Activated effector memory CD4-positive, alpha-beta T cell treated with Interleukin-2 at 50 U/mL for 16 hours (primary cell): ENCODE measurements at regions not wholly inside any gene's neighbourhood (a gene's known extent, or its start where the extent isn't known, plus 50 kb on each side); places are given as distances from the start of the nearest gene placed in this dataset.

Experiments
- DNase-seq: peaks from one replicate; pipeline ENCODE4 v3.0.0-alpha.2; 2020

GRCh38 chr10:29849886-29850285 lies 209.5 kb downstream of the JCAD start:
- DNase-seq, result no peak

DNA sequence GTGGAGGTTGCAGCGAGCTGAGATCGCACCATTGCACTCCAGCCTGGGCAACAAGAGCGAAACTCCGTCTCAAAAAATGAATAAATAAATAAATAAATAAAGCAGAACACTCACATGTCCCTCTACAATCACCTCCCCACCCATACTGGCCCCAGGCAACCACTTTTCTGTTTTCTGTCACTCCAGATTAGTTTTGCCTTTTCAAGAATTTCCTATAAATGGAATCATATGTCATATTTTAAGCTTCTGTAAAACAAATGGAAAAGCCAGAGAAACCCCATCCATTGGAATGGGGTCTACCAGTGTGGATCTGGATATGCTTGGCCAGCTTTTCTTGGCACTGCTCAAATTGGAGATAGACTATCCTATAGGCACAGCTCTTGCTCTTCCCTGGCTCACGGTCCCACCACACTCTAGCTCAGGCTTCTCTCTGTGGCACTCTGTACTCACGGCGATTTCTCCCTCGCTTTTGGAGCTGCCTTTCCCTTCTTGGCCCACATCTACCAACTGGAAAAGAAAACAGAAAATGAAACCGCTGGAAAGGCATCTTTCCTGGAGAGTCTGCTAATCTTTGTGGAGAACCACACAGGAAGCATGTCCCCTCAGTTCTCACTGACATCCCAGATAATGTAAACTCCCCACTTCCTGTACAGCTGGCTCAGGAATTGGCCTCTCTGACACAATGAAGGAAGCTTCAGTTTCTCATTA lies 210.1 kb downstream of the JCAD start:
- DNase-seq, result no peak

GRCh38 chr10:29846881-29847280 lies 212.1 kb upstream of the SVIL start:
- no peak for DNase-seq

- no peak for DNase-seq
Observed at GRCh38 chr10:29845166-29845565, 210.4 kb upstream of the SVIL start.

GRCh38 chr10:29843143-29843542 lies 208.4 kb upstream of the SVIL start:
- DNase-seq, result no peak

GRCh38 chr10:29841724-29842649 lies 207.2 kb upstream of the SVIL start:
- DNase-seq, result no peak

DNA sequence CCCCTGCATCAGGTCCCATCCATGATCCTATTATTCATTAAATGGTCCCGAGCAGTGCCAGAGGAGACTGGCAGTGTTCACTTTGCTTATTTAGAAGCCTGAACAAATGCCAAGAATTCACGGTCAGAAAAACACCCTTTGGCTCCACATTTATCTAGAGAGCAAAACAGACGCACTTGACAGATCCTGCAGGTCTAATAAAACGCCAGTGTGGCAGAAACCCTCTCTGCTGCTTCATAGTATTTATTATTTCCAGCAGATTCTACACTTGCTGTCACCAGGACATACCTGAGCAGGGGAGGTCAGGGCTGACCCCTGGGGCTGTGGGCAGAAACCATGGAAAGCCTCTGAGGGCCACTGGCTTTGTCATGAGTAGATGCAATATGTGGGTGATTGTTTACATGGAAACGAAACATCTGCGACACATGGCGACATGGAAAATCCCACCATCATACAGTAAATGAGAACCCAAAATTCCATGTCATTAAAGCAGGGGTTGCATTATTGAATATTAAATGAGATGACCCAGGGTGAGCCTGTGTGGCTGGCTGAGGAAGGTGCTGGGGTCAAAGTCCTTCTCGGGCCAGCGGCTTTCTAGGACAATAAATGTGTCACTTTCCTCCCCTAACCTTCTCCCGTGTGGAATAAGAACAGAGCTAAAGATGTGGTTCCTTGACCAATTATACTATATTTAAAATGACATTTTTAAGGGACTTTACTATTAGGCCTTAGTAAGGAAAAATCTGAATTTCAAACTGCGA lies 205.9 kb upstream of the SVIL start:
- DNase-seq, result no peak

DNA sequence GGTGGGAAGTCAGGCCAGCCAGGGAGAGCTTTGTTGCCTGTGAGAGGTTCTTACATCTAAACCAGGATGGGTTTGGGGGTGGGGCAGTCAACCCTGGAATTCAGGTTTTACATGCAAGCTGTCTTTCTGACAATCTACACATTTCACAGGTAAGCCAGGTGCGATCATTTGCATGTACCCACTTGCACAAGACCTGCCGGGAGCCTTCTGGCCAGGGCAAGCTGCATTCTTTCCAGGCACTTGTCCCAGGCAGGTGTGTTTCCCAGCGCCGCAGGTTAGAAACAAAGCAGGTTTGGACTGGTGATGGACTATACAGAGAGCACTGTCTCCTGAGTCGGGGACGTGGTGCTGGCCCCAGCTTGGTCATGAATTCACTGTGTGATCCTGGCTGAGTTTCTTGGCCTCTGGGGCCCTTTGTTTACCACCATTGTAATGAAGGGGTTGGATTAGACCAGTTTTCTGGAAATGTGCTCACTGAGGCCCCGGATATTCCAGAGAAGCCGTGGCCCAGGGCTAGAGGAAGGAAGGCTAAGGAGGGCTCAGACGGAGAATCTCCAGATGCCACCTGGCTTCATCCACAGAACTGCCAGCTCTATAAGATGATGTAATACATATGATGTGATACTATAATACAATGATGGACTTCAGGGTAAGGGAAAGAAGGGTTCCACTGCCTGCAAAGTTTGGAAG lies 205.2 kb upstream of the SVIL start:
- no peak for DNase-seq

- DNase-seq, result no peak
Observed at GRCh38 chr10:29838539-29838938, 203.8 kb upstream of the SVIL start.

DNA sequence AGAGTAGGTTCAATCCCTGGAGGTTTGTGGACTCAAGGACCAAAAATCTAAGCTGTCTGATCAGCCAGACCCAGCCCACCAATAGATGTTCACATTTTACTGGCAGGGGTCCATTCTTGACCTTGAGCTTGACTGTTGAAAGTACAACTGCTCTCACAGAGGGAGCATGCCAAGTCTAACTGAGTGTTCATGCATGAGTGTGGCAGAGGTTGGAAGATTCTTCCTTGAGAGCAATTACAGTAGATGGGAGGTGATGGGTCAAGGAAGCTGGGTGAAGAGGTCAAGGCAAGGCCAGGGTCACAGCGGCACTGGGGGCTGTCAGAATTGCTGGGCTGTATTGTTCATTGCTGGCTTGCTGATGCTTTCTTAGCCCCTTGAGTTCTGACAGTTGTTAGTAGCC lies 202.8 kb upstream of the SVIL start:
- DNase-seq, result no peak

- DNase-seq, result no peak
Observed at GRCh38 chr10:29836396-29836795, 201.6 kb upstream of the SVIL start.

DNA sequence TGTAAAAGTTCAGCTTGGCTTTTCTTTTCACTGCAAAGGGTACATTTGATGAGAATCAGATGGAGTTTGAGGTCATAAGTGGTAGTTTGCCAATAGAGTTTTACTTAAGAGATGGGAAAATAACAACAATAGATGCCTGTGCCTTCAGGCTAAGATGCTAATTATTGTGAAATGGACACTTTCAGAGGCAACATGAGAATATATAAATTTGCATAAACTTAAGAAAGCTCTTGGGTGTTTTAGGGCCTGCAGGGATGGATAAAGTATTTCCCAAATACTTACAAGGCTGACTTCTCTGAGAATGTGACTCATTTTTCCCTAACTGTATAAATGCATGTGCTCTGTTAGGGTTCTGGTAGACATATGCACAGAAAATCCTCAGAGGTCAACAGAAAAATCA lies 200.3 kb upstream of the SVIL start:
- DNase-seq, result no peak

GRCh38 chr10:29830531-29831512 lies 196.1 kb upstream of the SVIL start:
- DNase-seq, result no peak

DNA sequence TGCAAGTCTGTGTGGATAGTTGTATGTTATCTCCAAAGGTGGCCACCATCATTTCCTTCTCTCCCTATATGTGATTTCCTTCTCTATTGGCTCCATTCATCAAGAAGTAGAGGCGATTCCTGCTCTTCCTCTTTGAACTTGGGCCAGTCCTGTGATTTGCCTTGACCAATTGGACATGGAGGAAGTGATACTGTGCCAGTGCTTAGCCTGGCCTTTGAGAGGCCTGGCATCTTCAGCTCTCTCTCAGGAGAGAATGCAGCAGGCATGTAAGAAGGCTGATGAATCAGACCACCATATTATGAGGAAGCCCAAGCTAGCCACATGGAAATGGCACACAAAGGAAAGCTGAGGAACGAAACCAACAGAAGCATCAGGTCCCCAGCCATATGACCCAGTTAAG lies 195.0 kb upstream of the SVIL start:
- no peak for DNase-seq

DNA sequence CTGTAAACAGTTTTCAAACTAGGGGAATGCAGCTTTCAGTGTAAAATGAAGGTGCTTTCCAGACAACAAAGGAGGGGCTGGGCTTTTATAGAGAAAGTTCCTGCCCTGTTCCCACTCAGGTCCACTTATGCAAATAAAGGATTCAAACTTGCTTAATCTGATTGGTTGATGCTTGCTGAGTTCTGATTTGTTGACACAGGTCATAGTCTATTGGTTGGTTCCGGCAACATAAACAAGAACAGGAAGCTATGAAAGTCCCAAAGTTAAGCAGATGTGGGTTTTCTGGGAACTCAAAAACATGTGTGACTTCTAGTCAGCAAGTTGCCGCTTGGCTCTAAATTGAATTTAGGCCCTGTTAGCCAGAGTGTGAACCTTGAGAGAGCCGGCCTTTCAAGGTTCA lies 194.2 kb upstream of the SVIL start:
- DNase-seq, result no peak

DNA sequence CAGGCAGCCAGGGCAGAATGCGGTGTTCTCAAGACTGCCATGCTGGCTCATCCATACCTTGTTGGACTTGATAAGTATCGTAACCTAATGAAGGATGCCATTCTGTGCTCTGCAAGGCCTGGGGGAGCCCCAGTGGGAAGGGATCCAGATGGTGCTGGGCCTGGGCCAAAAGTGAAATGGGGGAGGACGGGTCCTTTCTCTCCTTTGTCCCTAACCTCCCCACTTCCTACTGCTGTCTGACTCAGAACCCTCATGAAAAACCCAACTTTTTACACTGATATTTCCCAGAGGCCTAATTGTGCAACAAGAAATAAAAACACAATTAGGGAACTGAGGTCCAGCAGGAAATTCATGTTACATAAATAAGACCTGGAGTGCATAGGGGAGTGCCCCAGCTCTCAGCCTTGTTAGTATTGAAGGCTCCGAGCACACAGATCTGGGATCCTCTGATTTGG lies 193.7 kb upstream of the SVIL start:
- no peak for DNase-seq

DNA sequence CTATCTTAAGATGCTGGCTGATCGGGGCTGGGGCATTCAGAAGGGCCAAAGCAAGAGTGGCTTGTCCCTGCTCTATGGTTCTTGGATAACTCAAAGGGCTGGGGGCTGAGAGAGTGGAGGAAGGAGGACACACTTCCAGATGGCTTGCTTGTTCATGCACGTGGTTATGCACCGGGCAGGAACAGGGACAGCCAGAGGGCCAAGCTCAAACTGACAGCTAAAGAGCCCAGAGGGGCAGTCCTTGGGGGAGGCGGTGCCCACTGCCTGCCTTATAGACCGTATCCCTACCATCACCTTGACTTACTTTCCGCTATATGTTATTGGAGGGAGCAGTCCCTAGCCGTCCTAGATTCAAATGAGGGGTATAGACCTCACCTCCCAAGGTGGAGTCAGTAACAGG lies 192.7 kb upstream of the SVIL start:
- no peak for DNase-seq

DNA sequence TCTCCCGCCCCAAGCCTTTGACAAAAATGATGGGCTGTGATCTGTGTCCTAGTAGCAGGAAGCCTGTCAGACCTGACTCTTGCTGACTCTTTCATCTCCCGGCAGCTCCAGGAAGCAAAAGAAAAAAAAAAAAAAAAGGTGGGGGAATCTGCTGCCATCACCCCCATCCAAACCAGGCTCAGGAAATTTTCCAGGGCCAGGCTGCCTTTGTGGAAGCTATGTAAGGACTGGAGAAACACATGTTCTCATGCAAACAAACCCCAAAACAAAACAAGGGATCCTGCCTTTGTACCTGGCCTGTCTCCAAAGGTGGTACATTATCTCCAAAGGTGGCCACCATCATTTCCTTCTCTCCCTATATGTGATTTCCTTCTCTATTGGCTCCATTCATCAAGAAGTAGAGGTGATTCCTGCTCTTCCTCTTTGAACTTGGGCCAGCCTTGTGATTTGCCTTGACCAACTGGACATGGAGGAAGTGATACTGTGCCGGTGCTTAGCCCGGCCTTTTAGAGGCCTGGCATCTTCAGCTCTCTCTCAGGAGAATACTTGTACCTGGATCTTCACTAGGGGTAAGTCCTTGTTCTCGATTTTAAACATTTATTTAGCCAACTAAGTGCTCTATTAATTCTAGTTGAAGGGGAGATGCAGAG lies 192.2 kb upstream of the SVIL start:
- no peak for DNase-seq

- no peak for DNase-seq
Observed at GRCh38 chr10:29826221-29826620, 191.4 kb upstream of the SVIL start.

DNA sequence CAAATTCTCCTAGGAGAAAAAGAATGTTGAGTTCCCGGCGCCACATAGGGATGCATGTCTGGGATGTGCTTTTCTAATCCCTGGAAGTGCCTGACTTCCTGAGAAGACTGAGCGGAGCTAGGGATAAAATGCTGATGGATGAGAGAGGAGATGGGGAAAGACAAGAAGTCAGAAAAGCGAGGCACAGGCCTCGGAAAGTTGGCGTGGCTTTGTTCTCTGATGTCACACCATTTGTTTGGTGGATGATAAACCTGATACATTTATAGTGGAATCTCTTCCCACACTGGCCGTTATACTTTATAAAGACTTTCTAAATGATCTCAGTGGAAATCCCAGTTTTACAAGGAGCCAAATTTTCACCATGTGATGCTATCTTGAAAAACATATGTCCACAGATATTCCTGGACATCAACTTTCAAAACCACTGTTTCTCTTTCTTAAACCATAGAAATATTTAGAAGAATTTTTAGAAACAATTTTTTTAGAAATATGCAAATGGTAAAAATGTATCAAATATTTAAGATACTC lies 188.8 kb upstream of the SVIL start:
- no peak for DNase-seq
